Astrocyte (in vitro differentiated cells and primary cell): ENCODE measurements at regions not wholly inside any gene's neighbourhood (a gene's known extent, or its start where the extent isn't known, plus 50 kb on each side); places are given as distances from the start of the nearest gene placed in this dataset.

Experiments used
- DNase-seq: peaks from one replicate; pipeline ENCODE4 v3.0.0-alpha.2; 2010; ENCODE audit warnings: low read depth
- FAIRE-seq: peaks from 2 replicates; lab custom pipeline; 2011; peaks lifted over from hg19 to GRCh38; lab: Jason Lieb, UNC
- H2AFZ ChIP-seq: 2 replicates; pipeline ENCODE4 v1.6.0; 2012; ENCODE audit warnings: low read depth, low read length, inconsistent platforms
- H3K27ac ChIP-seq: 2 replicates; pipeline ENCODE4 v1.5.1; 2011; ENCODE audit warnings: low read depth, low read length, inconsistent platforms
- H3K27me3 ChIP-seq: 2 replicates; pipeline ENCODE4 v1.6.0; 2011; ENCODE audit warnings: low read length, inconsistent platforms; ENCODE audit not compliant: insufficient read depth
- H3K36me3 ChIP-seq: 2 replicates; pipeline ENCODE4 v1.5.1; 2011; ENCODE audit warnings: low read length, inconsistent platforms; ENCODE audit not compliant: insufficient read depth
- H3K4me1 ChIP-seq: 2 replicates; pipeline ENCODE4 v1.5.1; 2011; ENCODE audit warnings: low read length, inconsistent platforms; ENCODE audit not compliant: insufficient read depth
- H3K4me2 ChIP-seq: 2 replicates; pipeline ENCODE4 v1.6.0; 2012; ENCODE audit warnings: low read length, inconsistent platforms
- H3K4me3 ChIP-seq: 2 replicates; pipeline ENCODE4 v1.5.1; 2011; ENCODE audit warnings: low read depth, mild to moderate bottlenecking, low read length, inconsistent platforms; ENCODE audit not compliant: insufficient read depth
- H3K79me2 ChIP-seq: 2 replicates; pipeline ENCODE4 v1.6.0; 2012; ENCODE audit warnings: mild to moderate bottlenecking, low read length, inconsistent platforms; ENCODE audit not compliant: insufficient read depth
- H3K9ac ChIP-seq: 2 replicates; pipeline ENCODE4 v1.6.0; 2012; ENCODE audit warnings: mild to moderate bottlenecking, low read length, inconsistent platforms
- H3K9me3 ChIP-seq: 2 replicates; pipeline ENCODE4 v1.5.1; 2012; ENCODE audit warnings: low read depth, mild to moderate bottlenecking, low read length, inconsistent platforms; ENCODE audit not compliant: insufficient read depth
- H4K20me1 ChIP-seq: 2 replicates; pipeline ENCODE4 v1.6.0; 2012; ENCODE audit warnings: low read length, inconsistent platforms; ENCODE audit not compliant: insufficient read depth
- H3K27ac Mint-ChIP-seq: one replicate; pipeline ENCODE4 v1.8.0; 2021; ENCODE audit warnings: mild to moderate bottlenecking, mixed read lengths; ENCODE audit not compliant: unreplicated experiment
- H3K27me3 Mint-ChIP-seq: one replicate; pipeline ENCODE4 v1.8.0; 2021; ENCODE audit warnings: low read depth, mixed read lengths; ENCODE audit not compliant: unreplicated experiment
- H3K36me3 Mint-ChIP-seq: one replicate; pipeline ENCODE4 v1.8.0; 2021; ENCODE audit warnings: low read depth, mixed read lengths; ENCODE audit not compliant: unreplicated experiment
- H3K4me1 Mint-ChIP-seq: one replicate; pipeline ENCODE4 v1.8.0; 2021; ENCODE audit warnings: low read depth, mixed read lengths; ENCODE audit not compliant: unreplicated experiment
- H3K4me3 Mint-ChIP-seq: one replicate; pipeline ENCODE4 v1.8.0; 2021; ENCODE audit warnings: mild to moderate bottlenecking, moderate library complexity, mixed read lengths; ENCODE audit not compliant: unreplicated experiment
- H3K9me3 Mint-ChIP-seq: one replicate; pipeline ENCODE4 v1.8.0; 2021; ENCODE audit warnings: mild to moderate bottlenecking, mixed read lengths; ENCODE audit not compliant: unreplicated experiment
- EZH2 ChIP-seq: IDR thresholded peaks from 2 replicates; pipeline ENCODE4 v1.6.1; 2012; ENCODE audit warnings: mild to moderate bottlenecking, low read length, inconsistent platforms; ENCODE audit not compliant: insufficient read depth
- TF ChIP-seq, protein P1 (sequence below): IDR thresholded peaks from 2 replicates; pipeline ENCODE4 v1.5.1; 2011; ENCODE audit warnings: low read depth, mild to moderate bottlenecking, inconsistent platforms, low read length, moderate library complexity; ENCODE audit not compliant: insufficient read depth

GRCh38 chr1:81596341-81596740, 204.4 kb upstream of the ADGRL2 start:
- no peak overlapping the region for H3K27ac ChIP-seq
- no peaks in the 10 kb centered on the region for H3K79me2 ChIP-seq
- H4K20me1 ChIP-seq: no peaks in the 10 kb centered on the region
- no peaks in the 10 kb centered on the region for H3K36me3 Mint-ChIP-seq
- H3K4me1 Mint-ChIP-seq: no peaks in the 10 kb centered on the region
- no peak overlapping the region for H3K4me3 Mint-ChIP-seq
- DNase-seq (no peak), FAIRE-seq (no peak)
- peaks cover 2% of the 10 kb centered on the region for H3K9me3 Mint-ChIP-seq
- no peak overlapping the region for H3K9ac ChIP-seq
- H3K27ac Mint-ChIP-seq: no peak overlapping the region
- H3K27me3 Mint-ChIP-seq: no peaks in the 10 kb centered on the region
- no peak overlapping the region for H3K4me2 ChIP-seq
- H3K4me3 ChIP-seq: no peak overlapping the region
- no peak for TF ChIP-seq EZH2
- TF ChIP-seq, protein P1, sequence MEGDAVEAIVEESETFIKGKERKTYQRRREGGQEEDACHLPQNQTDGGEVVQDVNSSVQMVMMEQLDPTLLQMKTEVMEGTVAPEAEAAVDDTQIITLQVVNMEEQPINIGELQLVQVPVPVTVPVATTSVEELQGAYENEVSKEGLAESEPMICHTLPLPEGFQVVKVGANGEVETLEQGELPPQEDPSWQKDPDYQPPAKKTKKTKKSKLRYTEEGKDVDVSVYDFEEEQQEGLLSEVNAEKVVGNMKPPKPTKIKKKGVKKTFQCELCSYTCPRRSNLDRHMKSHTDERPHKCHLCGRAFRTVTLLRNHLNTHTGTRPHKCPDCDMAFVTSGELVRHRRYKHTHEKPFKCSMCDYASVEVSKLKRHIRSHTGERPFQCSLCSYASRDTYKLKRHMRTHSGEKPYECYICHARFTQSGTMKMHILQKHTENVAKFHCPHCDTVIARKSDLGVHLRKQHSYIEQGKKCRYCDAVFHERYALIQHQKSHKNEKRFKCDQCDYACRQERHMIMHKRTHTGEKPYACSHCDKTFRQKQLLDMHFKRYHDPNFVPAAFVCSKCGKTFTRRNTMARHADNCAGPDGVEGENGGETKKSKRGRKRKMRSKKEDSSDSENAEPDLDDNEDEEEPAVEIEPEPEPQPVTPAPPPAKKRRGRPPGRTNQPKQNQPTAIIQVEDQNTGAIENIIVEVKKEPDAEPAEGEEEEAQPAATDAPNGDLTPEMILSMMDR: no peak
- no peaks in the 10 kb centered on the region for H3K9me3 ChIP-seq
- no peaks in the 10 kb centered on the region for H3K4me1 ChIP-seq
- no peaks in the 10 kb centered on the region for H3K27me3 ChIP-seq
- H2AFZ ChIP-seq: no peak overlapping the region
- no peaks in the 10 kb centered on the region for H3K36me3 ChIP-seq

DNA sequence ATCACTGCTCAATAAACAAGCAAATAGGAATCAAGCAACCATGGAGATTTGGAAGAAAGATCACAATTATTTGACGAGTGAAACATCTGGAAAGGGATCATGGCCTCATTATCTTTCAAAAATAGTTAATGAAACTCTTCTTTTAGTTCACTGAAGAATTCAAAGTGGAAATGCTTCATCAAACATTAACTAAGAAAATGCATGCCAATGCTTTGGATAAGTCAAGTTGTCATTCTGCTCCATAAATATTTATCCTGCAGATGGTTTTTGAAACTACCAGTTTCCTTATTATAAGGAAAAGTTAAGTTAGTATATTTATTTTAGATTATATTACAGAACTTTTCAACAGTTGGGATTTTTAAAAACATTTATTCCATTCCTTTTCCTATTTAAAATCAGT, 206.5 kb upstream of the ADGRL2 start:
- Histone ChIP-seq H2AFZ (no peak overlapping the region), H3K27me3 (no peaks in the 10 kb centered on the region), H3K9me3 (no peaks in the 10 kb centered on the region), H3K4me1 (no peaks in the 10 kb centered on the region), H4K20me1 (no peaks in the 10 kb centered on the region), H3K9ac (no peak overlapping the region), H3K36me3 (no peaks in the 10 kb centered on the region), H3K4me3 (no peak overlapping the region), H3K27ac (no peak overlapping the region), H3K79me2 (no peaks in the 10 kb centered on the region), H3K4me2 (no peak overlapping the region)
- H3K4me3 Mint-ChIP-seq: no peak overlapping the region
- H3K36me3 Mint-ChIP-seq: no peaks in the 10 kb centered on the region
- peaks cover 5% of the 10 kb centered on the region for H3K9me3 Mint-ChIP-seq
- FAIRE-seq (no peak), DNase-seq (no peak)
- TF ChIP-seq, protein P1: no peak
- no peak for TF ChIP-seq EZH2
- peaks cover 4% of the 10 kb centered on the region for H3K4me1 Mint-ChIP-seq
- H3K27me3 Mint-ChIP-seq: no peaks in the 10 kb centered on the region
- no peak overlapping the region for H3K27ac Mint-ChIP-seq

GRCh38 chr1:81592233-81592632, 208.5 kb upstream of the ADGRL2 start:
- Histone ChIP-seq H3K4me2 (no peak overlapping the region), H3K4me1 (no peaks in the 10 kb centered on the region), H3K9me3 (no peaks in the 10 kb centered on the region), H3K27me3 (no peaks in the 10 kb centered on the region), H3K27ac (no peak overlapping the region), H3K79me2 (no peaks in the 10 kb centered on the region), H3K4me3 (no peak overlapping the region), H3K36me3 (no peaks in the 10 kb centered on the region), H3K9ac (no peak overlapping the region), H2AFZ (no peak overlapping the region), H4K20me1 (no peaks in the 10 kb centered on the region)
- Mint-ChIP-seq H3K9me3 (peaks cover 5% of the 10 kb centered on the region), H3K27me3 (no peaks in the 10 kb centered on the region), H3K4me1 (peaks cover 4% of the 10 kb centered on the region), H3K27ac (no peak overlapping the region), H3K36me3 (no peaks in the 10 kb centered on the region), H3K4me3 (no peak overlapping the region)
- no peak for FAIRE-seq
- DNase-seq: no peak
- TF ChIP-seq, protein P1: no peak
- TF ChIP-seq EZH2: no peak
